ENCODE measurements at regions not wholly inside any gene's neighbourhood (a gene's known extent, or its start where the extent isn't known, plus 50 kb on each side); places are given as distances from the start of the nearest gene placed in this dataset.
A peak's percentile ranks its signal among the peaks of the same experiment; 100 is the strongest.
"Not testable (repeated sequence)": the region's sequence is repeated elsewhere in the genome, so short reads cannot be mapped to it uniquely, and the experiment has no call there.

GRCh38 chr3:125915437-125915787 lies 53.6 kb upstream of the ROPN1B start:
- DNase-seq (ENCODE audit: low spot score); FAIRE-seq: not testable (repeated sequence)

GRCh38 chr3:125915792-125916375 lies 53.1 kb upstream of the ROPN1B start:
- peak; percentile 93 for FAIRE-seq
- peak; percentile 98 for DNase-seq (ENCODE audit: low spot score)

DNA sequence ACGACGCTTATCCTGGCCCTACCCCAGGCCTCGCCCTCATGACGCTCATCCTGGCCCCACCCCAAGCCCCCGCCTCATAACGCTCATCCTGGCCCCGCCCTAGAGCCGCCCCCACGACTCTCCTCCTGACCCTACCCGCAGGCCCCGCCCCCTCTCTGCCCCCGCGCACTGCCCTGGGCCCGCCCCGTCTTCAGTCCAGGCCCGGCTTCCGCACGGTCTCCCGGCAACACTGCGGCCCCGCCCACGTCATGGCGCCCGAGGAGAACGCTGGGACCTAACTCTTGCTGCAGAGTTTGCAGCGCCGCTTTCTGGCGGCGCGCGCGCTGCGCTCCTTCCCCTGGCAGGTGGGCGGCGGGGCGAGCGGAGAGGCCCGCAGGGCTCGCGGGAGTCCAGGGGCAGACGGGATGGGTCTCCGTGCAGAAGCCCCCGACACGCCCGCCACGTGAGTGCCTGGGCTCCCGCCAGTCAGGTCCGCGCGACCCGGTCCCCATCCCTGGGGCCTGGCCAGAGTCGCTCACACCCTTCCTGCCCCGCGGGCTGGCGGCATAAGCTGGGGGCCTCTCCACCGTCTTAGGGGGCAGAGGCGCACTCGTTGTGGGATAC lies 52.5 kb upstream of the ROPN1B start:
- DNase-seq (ENCODE audit: low spot score) (peak; percentile 79), FAIRE-seq (no peak)

DNA sequence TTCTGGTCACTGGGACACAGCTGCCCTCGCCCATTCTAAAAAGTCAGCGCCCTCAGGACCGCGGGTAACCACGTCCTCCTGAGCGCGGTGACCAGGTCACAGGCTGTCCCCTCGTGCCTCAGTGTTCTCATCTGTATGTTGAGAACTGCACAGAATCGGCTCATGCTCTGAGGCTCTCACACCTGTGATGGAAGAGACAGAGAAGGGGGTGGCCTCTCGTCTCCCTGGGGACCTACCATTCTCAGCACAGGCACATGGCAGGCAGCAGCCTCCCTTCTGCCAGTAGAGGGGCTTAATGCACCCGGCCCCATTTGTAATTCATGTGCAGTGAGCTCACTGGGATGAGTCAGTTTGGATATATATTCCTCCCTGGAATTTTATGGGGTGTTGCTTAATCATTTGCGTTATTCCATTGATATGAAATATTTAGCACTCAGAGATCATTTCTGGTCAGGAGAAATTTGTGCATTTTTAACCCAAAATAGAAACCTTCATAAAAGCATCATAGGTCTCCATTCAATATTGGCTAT lies 51.9 kb upstream of the ROPN1B start:
- DNase-seq (ENCODE audit: low spot score) = peak; percentile 60
- FAIRE-seq = not testable (repeated sequence)

- not testable (repeated sequence) for FAIRE-seq; DNase-seq (ENCODE audit: low spot score)
Observed at GRCh38 chr3:125918024-125918423, 51.0 kb upstream of the ROPN1B start.

GRCh38 chr3:125918451-125918850 lies 50.5 kb upstream of the ROPN1B start:
- FAIRE-seq; DNase-seq (ENCODE audit: low spot score): not testable (repeated sequence)

- not testable (repeated sequence) for FAIRE-seq; DNase-seq (ENCODE audit: low spot score)
Observed at GRCh38 chr3:125918866-125919265, 50.1 kb upstream of the ROPN1B start.
